Parathyroid adenoma (tissue), 2 donors: ENCODE measurements at regions not wholly inside any gene's neighbourhood (a gene's known extent, or its start where the extent isn't known, plus 50 kb on each side); places are given as distances from the start of the nearest gene placed in this dataset.

Source experiments
- H2AFZ ChIP-seq: fragments of 300-600 bp; sonication (generic); one replicate; pipeline ENCODE4 v1.7.0; 2017; ENCODE audit warnings: antibody characterized with exemption, mild to moderate bottlenecking
- H3K27ac ChIP-seq: fragments of 300-600 bp; sonication (generic); one replicate; pipeline ENCODE4 v1.7.0; 2017
- H3K27me3 ChIP-seq: fragments of 300-600 bp; sonication (generic); one replicate; pipeline ENCODE4 v1.7.0; 2017; ENCODE audit warnings: low read length; ENCODE audit not compliant: control insufficient read depth, insufficient read depth
- H3K36me3 ChIP-seq: fragments of 300-600 bp; sonication (generic); one replicate; pipeline ENCODE4 v1.7.0; 2017; ENCODE audit warnings: low read length; ENCODE audit not compliant: control insufficient read depth, insufficient read depth
- H3K4me1 ChIP-seq: fragments of 300-600 bp; sonication (generic); one replicate; pipeline ENCODE4 v1.7.0; 2017; ENCODE audit warnings: control low read depth
- H3K4me2 ChIP-seq: fragments of 300-600 bp; sonication (generic); one replicate; pipeline ENCODE4 v1.7.0; 2017; ENCODE audit warnings: low read length
- H3K4me3 ChIP-seq: fragments of 300-600 bp; sonication (generic); one replicate; pipeline ENCODE4 v1.7.0; 2017; ENCODE audit warnings: low read depth, low read length
- H3K79me2 ChIP-seq: fragments of 300-600 bp; sonication (generic); one replicate; pipeline ENCODE4 v1.7.0; 2017; ENCODE audit warnings: control low read depth
- H3K9ac ChIP-seq: fragments of 300-600 bp; sonication (generic); one replicate; pipeline ENCODE4 v1.7.0; 2017; ENCODE audit warnings: mild to moderate bottlenecking
- H3K9me3 ChIP-seq: fragments of 300-600 bp; sonication (generic); one replicate; pipeline ENCODE4 v1.7.0; 2017; ENCODE audit warnings: low read length; ENCODE audit not compliant: control insufficient read depth
- TF ChIP-seq, protein P1 (sequence below): fragments of 300-600 bp; sonication (generic); IDR thresholded peaks from one replicate; pipeline ENCODE4 v1.7.0; 2017; ENCODE audit warnings: antibody characterized with exemption, mild to moderate bottlenecking
- donor health status: primary hyperparathyroidism.

DNA sequence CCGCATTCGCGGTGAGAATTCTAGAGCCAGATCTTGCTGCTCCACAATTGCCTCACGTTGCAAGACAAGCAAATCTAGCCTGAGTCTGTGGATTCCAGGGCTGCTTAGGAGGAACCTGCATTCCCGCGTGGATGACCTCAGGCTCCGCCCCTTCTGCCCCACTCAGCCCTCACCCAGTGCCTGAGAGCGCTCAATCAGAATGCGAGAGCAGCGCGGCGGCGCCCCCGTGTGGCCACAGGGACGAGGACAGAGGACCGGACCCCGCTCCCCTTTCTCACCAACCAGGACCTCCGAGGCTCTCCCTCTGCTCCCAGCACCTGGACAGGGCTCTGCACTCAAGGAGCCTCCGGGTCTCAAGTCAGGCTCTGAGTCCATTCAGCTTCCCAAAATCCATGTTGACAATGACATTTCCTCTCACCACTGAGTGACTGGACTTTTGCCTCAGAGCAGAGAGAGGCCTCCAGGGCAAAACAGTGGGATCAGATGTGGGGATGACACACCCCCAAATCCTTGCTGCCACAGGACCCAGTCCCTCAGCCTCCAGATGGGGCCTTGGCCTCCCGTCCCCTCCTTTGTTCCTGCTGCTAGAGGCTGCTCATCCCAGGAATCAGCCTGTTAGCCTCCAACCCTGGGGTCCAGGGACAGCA is 52.0 kb downstream of the RPP21 start:
- Histone ChIP-seq H3K27ac (no peak overlapping the region), H2AFZ (peak overlapping the region; percentile 1), H3K27me3 (no peaks in the 10 kb centered on the region), H3K9me3 (no peaks in the 10 kb centered on the region), H3K4me1 (no peaks in the 10 kb centered on the region), H3K36me3 (no peaks in the 10 kb centered on the region), H3K79me2 (no peaks in the 10 kb centered on the region), H3K9ac (no peak overlapping the region), H3K4me2 (no peak overlapping the region), H3K4me3 (no peak overlapping the region)
- TF ChIP-seq, protein P1, sequence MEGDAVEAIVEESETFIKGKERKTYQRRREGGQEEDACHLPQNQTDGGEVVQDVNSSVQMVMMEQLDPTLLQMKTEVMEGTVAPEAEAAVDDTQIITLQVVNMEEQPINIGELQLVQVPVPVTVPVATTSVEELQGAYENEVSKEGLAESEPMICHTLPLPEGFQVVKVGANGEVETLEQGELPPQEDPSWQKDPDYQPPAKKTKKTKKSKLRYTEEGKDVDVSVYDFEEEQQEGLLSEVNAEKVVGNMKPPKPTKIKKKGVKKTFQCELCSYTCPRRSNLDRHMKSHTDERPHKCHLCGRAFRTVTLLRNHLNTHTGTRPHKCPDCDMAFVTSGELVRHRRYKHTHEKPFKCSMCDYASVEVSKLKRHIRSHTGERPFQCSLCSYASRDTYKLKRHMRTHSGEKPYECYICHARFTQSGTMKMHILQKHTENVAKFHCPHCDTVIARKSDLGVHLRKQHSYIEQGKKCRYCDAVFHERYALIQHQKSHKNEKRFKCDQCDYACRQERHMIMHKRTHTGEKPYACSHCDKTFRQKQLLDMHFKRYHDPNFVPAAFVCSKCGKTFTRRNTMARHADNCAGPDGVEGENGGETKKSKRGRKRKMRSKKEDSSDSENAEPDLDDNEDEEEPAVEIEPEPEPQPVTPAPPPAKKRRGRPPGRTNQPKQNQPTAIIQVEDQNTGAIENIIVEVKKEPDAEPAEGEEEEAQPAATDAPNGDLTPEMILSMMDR = peak; percentile 88

DNA sequence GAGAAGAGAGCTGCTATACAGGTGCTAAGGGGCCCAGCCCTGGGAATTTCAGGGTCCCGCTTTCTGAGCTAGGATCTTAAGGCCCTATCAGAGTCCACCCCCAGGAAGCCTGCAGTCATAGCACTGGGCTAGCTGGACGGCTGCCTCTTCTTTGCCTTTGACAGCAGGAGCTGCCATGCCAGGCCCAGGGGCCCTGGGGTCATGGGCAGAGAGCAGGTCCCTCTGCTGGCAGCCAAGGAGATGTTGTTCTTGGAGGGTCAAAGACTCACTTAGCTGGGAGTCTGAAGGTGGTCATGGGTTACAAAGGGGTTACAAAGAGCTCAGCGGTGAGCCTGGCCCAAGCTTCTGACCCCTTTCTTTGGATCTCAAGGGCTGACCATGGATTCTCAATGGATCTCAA is 52.7 kb downstream of the RPP21 start:
- no peak overlapping the region for H3K27ac ChIP-seq
- no peaks in the 10 kb centered on the region for H3K27me3 ChIP-seq
- H3K4me2 ChIP-seq = no peak overlapping the region
- H3K36me3 ChIP-seq = no peaks in the 10 kb centered on the region
- no peaks in the 10 kb centered on the region for H3K79me2 ChIP-seq
- no peak overlapping the region for H3K4me3 ChIP-seq
- TF ChIP-seq, protein P1 = no peak
- no peaks in the 10 kb centered on the region for H3K4me1 ChIP-seq
- no peaks in the 10 kb centered on the region for H3K9me3 ChIP-seq
- H2AFZ ChIP-seq = no peak overlapping the region
- no peak overlapping the region for H3K9ac ChIP-seq

DNA sequence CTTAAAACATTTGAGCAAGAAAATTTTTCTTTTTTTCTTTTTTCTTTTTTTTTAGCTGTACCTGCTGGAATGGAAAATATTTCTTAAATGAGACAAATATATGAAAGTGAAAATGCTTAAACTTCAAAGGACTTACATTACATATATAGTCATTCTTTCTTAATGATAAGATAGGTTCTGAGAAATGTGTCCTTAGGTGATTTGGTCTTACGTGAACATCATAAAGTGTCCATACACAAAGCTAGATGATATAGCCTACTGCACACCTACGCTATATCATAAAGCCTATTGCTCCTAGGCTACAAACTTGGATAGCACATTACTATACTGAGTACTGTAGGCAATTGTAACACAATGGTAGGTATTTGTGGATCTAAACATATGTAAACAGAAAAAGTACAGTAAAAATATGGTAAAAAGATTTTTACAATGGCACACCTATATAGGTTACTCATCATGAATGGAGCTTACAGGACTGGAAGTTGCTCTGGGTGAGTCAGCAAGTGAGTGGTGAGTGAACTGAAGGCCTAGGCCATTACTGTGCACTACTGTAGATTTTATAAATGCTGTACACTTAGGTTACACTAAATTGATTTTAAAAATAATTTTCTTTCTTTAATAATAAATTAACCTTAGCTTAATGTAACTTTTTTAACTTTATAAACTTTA is 54.6 kb downstream of the RPP21 start:
- Histone ChIP-seq H3K27me3 (no peaks in the 10 kb centered on the region), H3K4me2 (no peak overlapping the region), H3K4me3 (no peak overlapping the region), H3K36me3 (no peaks in the 10 kb centered on the region), H3K27ac (no peak overlapping the region), H2AFZ (no peak overlapping the region), H3K79me2 (no peaks in the 10 kb centered on the region), H3K9ac (no peak overlapping the region), H3K9me3 (no peaks in the 10 kb centered on the region), H3K4me1 (no peaks in the 10 kb centered on the region)
- TF ChIP-seq, protein P1 = no peak

DNA sequence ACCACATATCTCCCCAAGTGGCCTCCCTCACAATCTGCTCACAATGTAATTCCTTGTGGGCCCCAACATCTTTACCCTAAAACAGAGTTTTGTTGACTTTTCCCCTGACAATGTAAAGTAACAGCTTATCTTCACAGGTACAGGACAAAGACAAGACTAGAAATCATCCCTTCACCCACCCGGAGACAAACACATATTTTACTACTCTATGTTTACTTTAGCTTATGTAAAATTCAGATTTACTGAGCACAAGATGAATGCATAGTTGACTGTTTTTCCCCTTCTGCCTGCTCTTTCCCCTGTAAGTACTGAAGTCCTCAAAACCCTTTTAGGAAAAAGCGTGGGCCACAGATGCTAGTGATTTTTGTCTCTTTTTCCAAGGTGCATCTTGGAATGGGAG is 61.0 kb downstream of the RPP21 start:
- H3K79me2 ChIP-seq = no peaks in the 10 kb centered on the region
- no peak overlapping the region for H3K4me2 ChIP-seq
- H3K4me1 ChIP-seq = no peaks in the 10 kb centered on the region
- H3K27ac ChIP-seq = no peak overlapping the region
- no peak overlapping the region for H2AFZ ChIP-seq
- no peaks in the 10 kb centered on the region for H3K36me3 ChIP-seq
- H3K9ac ChIP-seq = no peak overlapping the region
- no peaks in the 10 kb centered on the region for H3K9me3 ChIP-seq
- no peaks in the 10 kb centered on the region for H3K27me3 ChIP-seq
- TF ChIP-seq, protein P1 = no peak
- no peak overlapping the region for H3K4me3 ChIP-seq

DNA sequence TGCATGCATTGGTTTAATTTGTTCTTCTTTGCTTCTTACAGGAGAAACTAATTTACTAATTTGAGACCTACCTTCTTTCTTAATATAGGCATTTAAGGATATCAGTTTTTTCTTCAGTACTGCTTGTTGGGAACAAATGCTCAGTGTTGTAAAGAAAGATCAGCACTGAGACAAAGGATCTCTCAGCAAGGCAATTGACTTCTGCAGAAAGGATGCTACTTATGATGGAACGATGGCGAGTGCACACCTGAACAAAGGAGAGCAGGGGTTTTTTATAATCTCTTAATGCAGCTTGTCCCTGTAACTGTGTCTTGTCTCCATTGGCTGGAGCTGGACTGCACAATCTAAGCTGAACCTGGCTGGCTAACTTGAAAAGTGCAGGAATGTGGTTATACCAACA is 64.2 kb downstream of the RPP21 start:
- TF ChIP-seq, protein P1 = no peak
- Histone ChIP-seq H3K79me2 (no peaks in the 10 kb centered on the region), H3K27me3 (no peaks in the 10 kb centered on the region), H3K4me3 (no peak overlapping the region), H3K9me3 (no peaks in the 10 kb centered on the region), H2AFZ (no peak overlapping the region), H3K36me3 (no peaks in the 10 kb centered on the region), H3K4me1 (no peaks in the 10 kb centered on the region), H3K9ac (no peak overlapping the region), H3K4me2 (no peak overlapping the region), H3K27ac (no peak overlapping the region)
